Stomach (tissue), 4 donors: ENCODE measurements at regions not wholly inside any gene's neighbourhood (a gene's known extent, or its start where the extent isn't known, plus 50 kb on each side); places are given as distances from the start of the nearest gene placed in this dataset.

Experiments used
- CTCF ChIP-seq, 7 experiments: fragments of 450-650 bp in 4 of 7; fragments of 200-600 bp in 3 of 7; sonication (generic) in 3 of 7; IDR thresholded peaks; one replicate each; pipeline ENCODE4 v1.5.1; 2016 to 2019; ENCODE audit warnings: antibody characterized with exemption in 7 of 7, control low read depth in 2 of 7, mild to moderate bottlenecking in 1 of 7
- POLR2A ChIP-seq, 4 donors: fragments of 450-650 bp; IDR thresholded peaks; one replicate each; pipeline ENCODE4 v1.6.1; 2016; ENCODE audit warnings: antibody characterized with exemption in 4 of 4, control low read depth in 2 of 4, mild to moderate bottlenecking in 1 of 4, moderate library complexity in 1 of 4
- POLR2AphosphoS5 ChIP-seq, 3 donors: sonication (generic); formaldehyde crosslinking; IDR thresholded peaks; one replicate each; pipeline ENCODE4 v1.6.1; 2016; ENCODE audit warnings: antibody characterized with exemption in 3 of 3

DNA sequence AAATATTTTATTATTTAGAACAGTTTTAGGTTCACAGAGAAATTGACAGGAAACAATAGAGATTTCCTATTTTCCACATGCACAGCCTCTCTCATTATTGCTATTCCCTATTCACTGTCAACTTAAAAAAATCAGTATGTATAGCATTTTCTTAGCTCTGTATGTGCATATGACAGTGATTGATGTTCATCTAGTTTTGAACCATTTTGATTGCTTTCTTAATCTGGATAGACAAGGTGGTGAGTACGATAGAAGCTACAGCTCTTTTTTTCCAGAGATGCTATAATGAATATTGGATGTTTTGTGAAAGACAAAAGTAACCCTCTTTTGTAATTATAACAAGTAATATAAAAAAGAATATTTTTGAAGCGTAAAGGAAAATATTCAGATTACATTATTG lies 201.2 kb upstream of the ARRDC3 start:
- TF ChIP-seq CTCF (IDR thresholded peaks at IDR 0.05) (no peak), POLR2A (IDR thresholded peaks at IDR 0.05) (no peak), POLR2AphosphoS5 (IDR thresholded peaks at IDR 0.05) (no peak)
